ENCODE measurements at regions not wholly inside any gene's neighbourhood (a gene's known extent, or its start where the extent isn't known, plus 50 kb on each side); places are given as distances from the start of the nearest gene placed in this dataset.
"Not testable (repeated sequence)": the region's sequence is repeated elsewhere in the genome, so short reads cannot be mapped to it uniquely, and the experiment has no call there.

DNA sequence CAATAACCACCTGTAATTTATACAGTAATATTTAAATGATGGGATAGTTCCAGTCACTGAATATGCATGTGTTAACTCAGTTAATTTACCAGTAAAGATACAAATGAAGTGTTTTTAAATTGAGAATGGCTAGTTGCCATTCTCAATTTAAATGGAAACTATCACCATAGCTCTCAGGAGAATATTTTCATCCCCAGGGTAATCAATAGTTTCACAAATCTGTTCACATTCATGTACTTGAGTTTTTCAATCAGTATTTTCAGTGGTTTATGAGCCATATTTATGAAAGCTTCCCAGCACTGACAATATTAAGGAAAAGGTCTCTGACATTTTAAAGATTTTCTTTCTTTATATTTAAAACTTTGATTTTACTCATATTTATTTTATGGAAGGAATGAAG lies 439.3 kb downstream of the MAT2B start:
- Histone ChIP-seq H3K4me1 (ENCODE audit: control insufficient read depth in 5 of 5, insufficient read depth in 5 of 5, low read length in 5 of 5) (no peaks in the 10 kb centered on the region), H3K9ac (ENCODE audit: low read length in 5 of 5) (no peak overlapping the region), H3K27ac (ENCODE audit: low read depth, low read length) (no peak overlapping the region), H3K4me3 (ENCODE audit: low read depth in 1 of 5, low read length in 5 of 5) (no peak overlapping the region), H3K27me3 (ENCODE audit: control insufficient read depth in 5 of 5, insufficient read depth in 4 of 5, low read length in 5 of 5) (no peaks in the 10 kb centered on the region), H3K36me3 (ENCODE audit: control insufficient read depth in 5 of 5, insufficient read depth in 5 of 5, low read length in 5 of 5) (no peaks in the 10 kb centered on the region), H3K9me3 (ENCODE audit: control insufficient read depth in 5 of 5, low read length in 5 of 5) (no peaks in the 10 kb centered on the region)

- no peaks in the 10 kb centered on the region for H3K4me1 ChIP-seq (ENCODE audit: control insufficient read depth in 5 of 5, insufficient read depth in 5 of 5, low read length in 5 of 5)
- H3K9ac ChIP-seq (ENCODE audit: low read length in 5 of 5): no peak overlapping the region
- no peaks in the 10 kb centered on the region for H3K36me3 ChIP-seq (ENCODE audit: control insufficient read depth in 5 of 5, insufficient read depth in 5 of 5, low read length in 5 of 5)
- H3K9me3 ChIP-seq (ENCODE audit: control insufficient read depth in 5 of 5, low read length in 5 of 5): no peaks in the 10 kb centered on the region
- no peak overlapping the region for H3K4me3 ChIP-seq (ENCODE audit: low read depth in 1 of 5, low read length in 5 of 5)
- no peak overlapping the region for H3K27ac ChIP-seq (ENCODE audit: low read depth, low read length)
- no peaks in the 10 kb centered on the region for H3K27me3 ChIP-seq (ENCODE audit: control insufficient read depth in 5 of 5, insufficient read depth in 4 of 5, low read length in 5 of 5)
Observed at GRCh38 chr5:163947848-163948666, 442.6 kb downstream of the MAT2B start.

DNA sequence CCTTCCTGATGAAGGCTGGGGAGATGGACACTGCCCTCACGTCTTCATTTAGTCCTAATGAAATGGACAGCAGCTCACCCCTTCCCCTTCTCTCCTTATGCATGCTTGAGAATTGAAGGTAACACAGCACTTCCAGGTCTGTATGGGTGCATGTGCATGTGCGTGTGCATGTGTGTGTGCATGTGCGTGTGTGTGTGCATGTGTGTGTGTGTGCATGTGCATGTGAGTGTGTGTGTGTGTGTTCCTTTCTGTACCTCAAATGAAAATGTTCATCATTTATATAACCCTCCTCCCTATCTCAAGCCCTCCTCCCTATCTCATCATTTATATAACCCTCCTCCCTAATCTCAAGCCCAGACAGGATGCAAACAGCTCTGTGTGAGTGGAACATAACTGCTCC lies 444.8 kb downstream of the MAT2B start:
- Histone ChIP-seq H3K4me3 (ENCODE audit: low read depth in 1 of 5, low read length in 5 of 5) (no peak overlapping the region), H3K4me1 (ENCODE audit: control insufficient read depth in 5 of 5, insufficient read depth in 5 of 5, low read length in 5 of 5) (no peaks in the 10 kb centered on the region), H3K9ac (ENCODE audit: low read length in 5 of 5) (no peak overlapping the region), H3K9me3 (ENCODE audit: control insufficient read depth in 5 of 5, low read length in 5 of 5) (no peaks in the 10 kb centered on the region), H3K27ac (ENCODE audit: low read depth, low read length) (no peak overlapping the region), H3K36me3 (ENCODE audit: control insufficient read depth in 5 of 5, insufficient read depth in 5 of 5, low read length in 5 of 5) (no peaks in the 10 kb centered on the region), H3K27me3 (ENCODE audit: control insufficient read depth in 5 of 5, insufficient read depth in 4 of 5, low read length in 5 of 5) (no peaks in the 10 kb centered on the region)

- no peaks in the 10 kb centered on the region for H3K27me3 ChIP-seq (ENCODE audit: control insufficient read depth in 5 of 5, insufficient read depth in 4 of 5, low read length in 5 of 5)
- H3K27ac ChIP-seq (ENCODE audit: low read depth, low read length): no peak overlapping the region
- no peak overlapping the region for H3K9ac ChIP-seq (ENCODE audit: low read length in 5 of 5)
- no peaks in the 10 kb centered on the region for H3K36me3 ChIP-seq (ENCODE audit: control insufficient read depth in 5 of 5, insufficient read depth in 5 of 5, low read length in 5 of 5)
- no peaks in the 10 kb centered on the region for H3K4me1 ChIP-seq (ENCODE audit: control insufficient read depth in 5 of 5, insufficient read depth in 5 of 5, low read length in 5 of 5)
- no peaks in the 10 kb centered on the region for H3K9me3 ChIP-seq (ENCODE audit: control insufficient read depth in 5 of 5, low read length in 5 of 5)
- H3K4me3 ChIP-seq (ENCODE audit: low read depth in 1 of 5, low read length in 5 of 5): no peak overlapping the region
Observed at GRCh38 chr5:163951069-163951468, 445.6 kb downstream of the MAT2B start.

DNA sequence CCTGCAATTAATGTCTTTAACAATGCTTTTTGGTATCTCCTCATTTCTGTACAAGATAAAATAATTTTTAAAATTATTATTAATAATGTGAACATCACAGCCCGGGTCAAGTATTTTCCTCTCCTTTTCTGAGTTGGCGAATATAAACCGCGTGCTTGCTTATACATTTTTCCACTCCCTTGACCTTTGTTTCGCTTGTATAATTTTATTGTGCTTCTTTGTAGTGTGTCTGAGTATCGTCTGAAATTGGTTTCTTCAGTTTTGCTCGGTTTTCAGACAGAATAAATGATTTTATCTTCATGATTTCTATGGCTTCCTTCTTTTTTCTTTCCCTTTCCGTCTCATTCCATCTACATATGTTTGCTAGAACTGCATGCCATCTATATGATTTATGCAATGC lies 448.5 kb downstream of the MAT2B start:
- Histone ChIP-seq H3K9ac (ENCODE audit: low read length in 5 of 5) (no peak overlapping the region), H3K4me1 (ENCODE audit: control insufficient read depth in 5 of 5, insufficient read depth in 5 of 5, low read length in 5 of 5) (no peaks in the 10 kb centered on the region), H3K27ac (ENCODE audit: low read depth, low read length) (no peak overlapping the region), H3K27me3 (ENCODE audit: control insufficient read depth in 5 of 5, insufficient read depth in 4 of 5, low read length in 5 of 5) (no peaks in the 10 kb centered on the region), H3K36me3 (ENCODE audit: control insufficient read depth in 5 of 5, insufficient read depth in 5 of 5, low read length in 5 of 5) (no peaks in the 10 kb centered on the region), H3K4me3 (ENCODE audit: low read depth in 1 of 5, low read length in 5 of 5) (no peak overlapping the region), H3K9me3 (ENCODE audit: control insufficient read depth in 5 of 5, low read length in 5 of 5) (no peaks in the 10 kb centered on the region)

GRCh38 chr5:163961230-163961629 lies 455.8 kb downstream of the MAT2B start:
- not testable (repeated sequence) for H3K36me3 ChIP-seq (ENCODE audit: control insufficient read depth in 5 of 5, insufficient read depth in 5 of 5, low read length in 5 of 5); H3K9me3 ChIP-seq (ENCODE audit: control insufficient read depth in 5 of 5, low read length in 5 of 5)

GRCh38 chr5:163963881-163964280 lies 458.5 kb downstream of the MAT2B start:
- no peaks in the 10 kb centered on the region for H3K36me3 ChIP-seq (ENCODE audit: control insufficient read depth in 5 of 5, insufficient read depth in 5 of 5, low read length in 5 of 5)
- no peaks in the 10 kb centered on the region for H3K27me3 ChIP-seq (ENCODE audit: control insufficient read depth in 5 of 5, insufficient read depth in 4 of 5, low read length in 5 of 5)
- no peak overlapping the region for H3K4me3 ChIP-seq (ENCODE audit: low read depth in 1 of 5, low read length in 5 of 5)
- H3K27ac ChIP-seq (ENCODE audit: low read depth, low read length): no peak overlapping the region
- no peaks in the 10 kb centered on the region for H3K9me3 ChIP-seq (ENCODE audit: control insufficient read depth in 5 of 5, low read length in 5 of 5)
- H3K4me1 ChIP-seq (ENCODE audit: control insufficient read depth in 5 of 5, insufficient read depth in 5 of 5, low read length in 5 of 5): no peaks in the 10 kb centered on the region
- no peak overlapping the region for H3K9ac ChIP-seq (ENCODE audit: low read length in 5 of 5)

More at GRCh38 chr5:163961230-163961629, 455.8 kb downstream of the MAT2B start:
- H3K27me3 ChIP-seq (ENCODE audit: control insufficient read depth in 5 of 5, insufficient read depth in 4 of 5, low read length in 5 of 5); H3K27ac ChIP-seq (ENCODE audit: low read depth, low read length); H3K4me3 ChIP-seq (ENCODE audit: low read depth in 1 of 5, low read length in 5 of 5); H3K9ac ChIP-seq (ENCODE audit: low read length in 5 of 5); H3K4me1 ChIP-seq (ENCODE audit: control insufficient read depth in 5 of 5, insufficient read depth in 5 of 5, low read length in 5 of 5): not testable (repeated sequence)

- Histone ChIP-seq H3K27ac (ENCODE audit: low read depth, low read length) (no peak overlapping the region), H3K4me3 (ENCODE audit: low read depth in 1 of 5, low read length in 5 of 5) (no peak overlapping the region)
Observed at GRCh38 chr5:163964671-163965070, 459.3 kb downstream of the MAT2B start.

GRCh38 chr5:163967268-163967667 lies 461.8 kb downstream of the MAT2B start:
- no peak overlapping the region for H3K4me3 ChIP-seq (ENCODE audit: low read depth in 1 of 5, low read length in 5 of 5)
- no peak overlapping the region for H3K27ac ChIP-seq (ENCODE audit: low read depth, low read length)
- H3K4me1 ChIP-seq (ENCODE audit: control insufficient read depth in 5 of 5, insufficient read depth in 5 of 5, low read length in 5 of 5): no peaks in the 10 kb centered on the region
- no peaks in the 10 kb centered on the region for H3K27me3 ChIP-seq (ENCODE audit: control insufficient read depth in 5 of 5, insufficient read depth in 4 of 5, low read length in 5 of 5)
- no peak overlapping the region for H3K9ac ChIP-seq (ENCODE audit: low read length in 5 of 5)
- no peaks in the 10 kb centered on the region for H3K9me3 ChIP-seq (ENCODE audit: control insufficient read depth in 5 of 5, low read length in 5 of 5)
- no peaks in the 10 kb centered on the region for H3K36me3 ChIP-seq (ENCODE audit: control insufficient read depth in 5 of 5, insufficient read depth in 5 of 5, low read length in 5 of 5)

More at GRCh38 chr5:163964671-163965070, 459.3 kb downstream of the MAT2B start:
- H3K27me3 ChIP-seq (ENCODE audit: control insufficient read depth in 5 of 5, insufficient read depth in 4 of 5, low read length in 5 of 5): no peaks in the 10 kb centered on the region
- no peaks in the 10 kb centered on the region for H3K36me3 ChIP-seq (ENCODE audit: control insufficient read depth in 5 of 5, insufficient read depth in 5 of 5, low read length in 5 of 5)
- H3K9ac ChIP-seq (ENCODE audit: low read length in 5 of 5): no peak overlapping the region
- H3K9me3 ChIP-seq (ENCODE audit: control insufficient read depth in 5 of 5, low read length in 5 of 5): no peaks in the 10 kb centered on the region
- H3K4me1 ChIP-seq (ENCODE audit: control insufficient read depth in 5 of 5, insufficient read depth in 5 of 5, low read length in 5 of 5): no peaks in the 10 kb centered on the region

GRCh38 chr5:163968651-163969050 lies 463.2 kb downstream of the MAT2B start:
- H3K4me1 ChIP-seq (ENCODE audit: control insufficient read depth in 5 of 5, insufficient read depth in 5 of 5, low read length in 5 of 5): no peaks in the 10 kb centered on the region
- no peaks in the 10 kb centered on the region for H3K9me3 ChIP-seq (ENCODE audit: control insufficient read depth in 5 of 5, low read length in 5 of 5)
- H3K27me3 ChIP-seq (ENCODE audit: control insufficient read depth in 5 of 5, insufficient read depth in 4 of 5, low read length in 5 of 5): no peaks in the 10 kb centered on the region
- H3K9ac ChIP-seq (ENCODE audit: low read length in 5 of 5): no peak overlapping the region
- H3K36me3 ChIP-seq (ENCODE audit: control insufficient read depth in 5 of 5, insufficient read depth in 5 of 5, low read length in 5 of 5): no peaks in the 10 kb centered on the region
- no peak overlapping the region for H3K27ac ChIP-seq (ENCODE audit: low read depth, low read length)
- no peak overlapping the region for H3K4me3 ChIP-seq (ENCODE audit: low read depth in 1 of 5, low read length in 5 of 5)

Measured in subcutaneous abdominal adipose tissue (tissue), 5 donors.